HG03432 (cell line): ENCODE measurements at regions not wholly inside any gene's neighbourhood (a gene's known extent, or its start where the extent isn't known, plus 50 kb on each side); places are given as distances from the start of the nearest gene placed in this dataset.
"Not testable (repeated sequence)": the region's sequence is repeated elsewhere in the genome, so short reads cannot be mapped to it uniquely, and the experiment has no call there.

Experiments
- ATAC-seq: cut with Tn5 transposase; IDR thresholded peaks from one replicate; pipeline ENCODE4 v1.9.1; 2021; ENCODE audit warnings: mild to moderate bottlenecking, moderate library complexity; ENCODE audit not compliant: unreplicated experiment

GRCh38 chr18:14215952-14216351 lies 83.7 kb upstream of the ZNF519 start:
- ATAC-seq, result not testable (repeated sequence)

- ATAC-seq, result not testable (repeated sequence)
Measured at GRCh38 chr18:14203424-14203823, 71.2 kb upstream of the ZNF519 start.

GRCh38 chr18:14190776-14191442 lies 58.7 kb upstream of the ZNF519 start:
- ATAC-seq, result peak; percentile 98

- ATAC-seq, result peak; percentile 62
Measured at GRCh38 chr18:14189858-14190257, 57.6 kb upstream of the ZNF519 start.

GRCh38 chr18:14188751-14189406 lies 56.6 kb upstream of the ZNF519 start:
- not testable (repeated sequence) for ATAC-seq
